ENCODE measurements at regions not wholly inside any gene's neighbourhood (a gene's known extent, or its start where the extent isn't known, plus 50 kb on each side); places are given as distances from the start of the nearest gene placed in this dataset.
"Not testable (repeated sequence)": the region's sequence is repeated elsewhere in the genome, so short reads cannot be mapped to it uniquely, and the experiment has no call there.

GRCh38 chr4:78660559-78660958 lies 109.0 kb downstream of the ANXA3 start:
- DNase-seq (ENCODE audit: low spot score): no peak

- no peak for DNase-seq (ENCODE audit: low spot score)
These were observed 109.6 kb downstream of the ANXA3 start for GRCh38 chr4:78661086-78661690.

GRCh38 chr4:78661921-78662521 lies 110.5 kb downstream of the ANXA3 start:
- no peak for DNase-seq (ENCODE audit: low spot score)

- DNase-seq (ENCODE audit: low spot score): no peak
These were observed 111.1 kb downstream of the ANXA3 start for GRCh38 chr4:78662658-78663057.

GRCh38 chr4:78664296-78664695 lies 111.9 kb upstream of the BMP2K start:
- not testable (repeated sequence) for DNase-seq (ENCODE audit: low spot score)

- no peak for DNase-seq (ENCODE audit: low spot score)
These were observed 110.9 kb upstream of the BMP2K start for GRCh38 chr4:78665216-78665770.

GRCh38 chr4:78666830-78667258 lies 109.3 kb upstream of the BMP2K start:
- no peak for DNase-seq (ENCODE audit: low spot score)

- no peak for DNase-seq (ENCODE audit: low spot score)
These were observed 108.8 kb upstream of the BMP2K start for GRCh38 chr4:78667325-78667724.

GRCh38 chr4:78667764-78668163 lies 108.4 kb upstream of the BMP2K start:
- no peak for DNase-seq (ENCODE audit: low spot score)

- DNase-seq (ENCODE audit: low spot score): no peak
These were observed 106.7 kb upstream of the BMP2K start for GRCh38 chr4:78669453-78669852.

GRCh38 chr4:78671903-78672815 lies 104.0 kb upstream of the BMP2K start:
- no peak for DNase-seq (ENCODE audit: low spot score)

GRCh38 chr4:78673337-78673736 lies 102.8 kb upstream of the BMP2K start:
- DNase-seq (ENCODE audit: low spot score): no peak

- DNase-seq (ENCODE audit: low spot score): no peak
These were observed 100.8 kb upstream of the BMP2K start for GRCh38 chr4:78675325-78675724.

- DNase-seq (ENCODE audit: low spot score): no peak
These were observed 94.1 kb upstream of the BMP2K start for GRCh38 chr4:78682070-78682469.

- DNase-seq (ENCODE audit: low spot score): no peak
These were observed 92.8 kb upstream of the BMP2K start for GRCh38 chr4:78683352-78683751.

GRCh38 chr4:78684325-78685079 lies 91.6 kb upstream of the BMP2K start:
- no peak for DNase-seq (ENCODE audit: low spot score)

- no peak for DNase-seq (ENCODE audit: low spot score)
These were observed 88.3 kb upstream of the BMP2K start for GRCh38 chr4:78687818-78688217.

- no peak for DNase-seq (ENCODE audit: low spot score)
These were observed 87.8 kb upstream of the BMP2K start for GRCh38 chr4:78688366-78688765.

GRCh38 chr4:78689261-78689660 lies 86.9 kb upstream of the BMP2K start:
- no peak for DNase-seq (ENCODE audit: low spot score)

GRCh38 chr4:78689700-78690323 lies 86.3 kb upstream of the BMP2K start:
- DNase-seq (ENCODE audit: low spot score): no peak

- DNase-seq (ENCODE audit: low spot score): no peak
These were observed 84.8 kb upstream of the BMP2K start for GRCh38 chr4:78691334-78691754.

Data from CD4-positive, alpha-beta T cell treated with Interleukin-6 at 100 ng/mL for 8 hours (primary cell).